ENCODE measurements at regions not wholly inside any gene's neighbourhood (a gene's known extent, or its start where the extent isn't known, plus 50 kb on each side); places are given as distances from the start of the nearest gene placed in this dataset.

DNA sequence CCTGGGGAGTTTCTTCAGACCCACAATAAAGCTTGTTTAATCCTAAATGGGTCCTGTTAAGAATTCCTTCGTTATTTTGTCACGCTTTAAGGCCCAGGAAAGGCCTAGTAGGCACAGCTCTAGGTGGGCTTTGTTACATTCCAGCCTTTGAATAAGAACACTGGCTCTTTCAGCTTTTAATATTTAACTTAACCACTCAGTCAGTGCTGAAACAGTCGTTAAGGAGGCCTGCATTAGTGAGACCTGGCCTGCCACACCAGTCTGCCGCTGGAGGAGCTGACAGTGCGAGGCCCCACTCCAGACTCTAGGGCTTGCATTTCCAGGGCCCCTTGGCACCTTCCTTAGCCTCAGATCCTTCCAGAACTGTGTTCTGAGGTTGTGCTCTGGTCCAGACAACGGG lies 351.4 kb downstream of the GLRX3 start:
- no peak for DNase-seq

GRCh38 chr10:130489891-130490290 lies 353.7 kb downstream of the GLRX3 start:
- DNase-seq: no peak

DNA sequence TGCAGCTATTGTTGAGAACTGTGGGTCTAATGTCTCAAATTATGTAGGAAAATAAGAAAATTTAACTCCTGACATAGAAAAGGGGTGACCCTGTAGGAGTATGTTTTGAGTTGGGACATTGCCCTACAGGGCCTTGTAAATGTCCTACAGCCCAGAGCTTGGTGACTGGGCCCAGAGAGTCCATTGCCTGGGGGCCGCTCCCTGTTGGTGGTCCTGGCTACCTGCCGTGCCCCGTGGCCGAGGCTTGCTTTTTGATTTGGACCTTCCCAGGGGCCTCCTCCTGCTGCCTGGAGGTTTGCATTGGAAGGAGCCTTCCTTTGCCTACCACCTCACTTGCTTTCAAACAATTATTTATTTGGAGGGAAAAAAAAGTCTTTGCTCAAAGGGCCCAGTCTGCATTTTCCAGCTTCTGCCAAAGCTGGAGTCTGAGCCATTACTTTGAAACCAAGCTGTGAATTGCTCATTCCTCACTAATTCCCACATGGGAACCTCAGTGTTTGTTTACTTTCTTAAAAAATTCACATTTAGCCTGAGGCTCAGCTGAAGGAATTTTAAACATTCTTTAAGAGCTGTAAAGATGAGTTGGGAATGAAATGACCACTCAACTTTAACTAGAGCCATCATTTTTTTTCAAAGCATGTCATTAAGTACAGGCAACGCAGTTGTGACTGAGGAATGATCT lies 355.0 kb downstream of the GLRX3 start:
- no peak for DNase-seq

DNA sequence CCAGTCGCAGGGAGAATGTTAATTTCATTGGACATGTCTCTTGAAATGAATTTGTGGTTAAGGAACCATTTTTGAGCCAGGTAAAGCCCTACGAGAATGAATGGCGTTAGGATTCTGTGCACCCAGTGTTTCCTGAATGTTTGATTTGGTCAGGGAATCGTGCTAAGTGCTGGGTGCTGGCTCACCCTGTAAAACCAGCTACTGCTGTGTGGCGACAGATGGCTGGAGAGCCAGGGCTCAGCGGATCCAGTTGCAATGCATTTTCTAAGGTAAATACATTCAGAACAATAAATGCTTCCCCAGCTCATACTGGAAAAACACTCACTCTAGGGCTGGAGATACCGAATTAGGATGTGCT lies 355.5 kb downstream of the GLRX3 start:
- DNase-seq: no peak

DNA sequence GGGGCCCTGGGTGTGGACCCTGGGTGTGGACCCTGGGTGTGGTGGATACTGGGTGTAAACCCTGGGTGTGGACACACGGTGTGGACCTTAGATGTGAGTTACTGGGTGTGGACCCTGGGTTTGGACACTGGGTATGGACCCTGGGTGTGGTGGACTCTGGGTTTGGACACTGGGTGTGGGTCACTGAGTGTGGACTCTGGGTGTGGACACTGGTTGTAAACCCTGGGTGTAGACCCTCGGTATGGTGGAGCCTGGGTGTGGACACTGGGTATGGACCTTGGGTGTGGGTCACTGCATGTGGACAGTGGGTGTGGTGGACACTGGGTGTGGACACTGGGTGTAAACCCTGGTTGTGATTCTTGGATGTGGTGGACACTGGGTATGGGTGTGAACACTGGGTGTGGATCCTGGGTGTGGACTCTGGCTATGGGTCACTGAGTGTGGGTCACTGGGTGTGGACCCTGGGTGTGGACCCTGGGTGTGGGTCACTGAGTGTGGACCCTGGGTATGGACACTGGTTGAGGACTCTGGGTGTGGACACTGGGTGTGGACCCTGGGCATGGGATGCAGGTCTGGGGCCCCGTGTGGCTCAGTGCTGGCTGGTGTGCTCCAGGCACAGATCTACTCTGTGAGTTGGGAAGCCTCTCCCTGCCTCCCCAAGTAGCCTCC lies 356.2 kb downstream of the GLRX3 start:
- DNase-seq: no peak

DNA sequence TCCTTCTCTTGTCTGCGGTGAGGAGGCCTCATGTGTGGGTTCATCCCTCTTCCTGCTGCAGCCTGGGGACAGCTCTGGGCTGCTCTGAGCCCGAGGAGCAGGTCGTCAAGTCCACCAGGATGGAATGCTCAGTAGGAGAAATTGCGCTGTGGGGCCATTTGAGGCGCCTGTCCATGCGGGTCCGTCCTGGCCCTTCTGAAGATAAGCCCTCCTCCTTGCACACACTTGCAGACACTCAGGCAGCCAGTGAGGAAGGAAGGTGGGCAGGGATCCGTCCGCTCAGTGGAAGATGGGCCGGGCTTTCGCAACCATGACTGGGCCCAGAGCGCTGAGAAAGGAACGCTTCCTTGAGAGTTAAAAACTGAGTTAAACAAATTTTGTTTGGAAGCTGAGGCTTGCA lies 356.8 kb downstream of the GLRX3 start:
- DNase-seq: no peak

DNA sequence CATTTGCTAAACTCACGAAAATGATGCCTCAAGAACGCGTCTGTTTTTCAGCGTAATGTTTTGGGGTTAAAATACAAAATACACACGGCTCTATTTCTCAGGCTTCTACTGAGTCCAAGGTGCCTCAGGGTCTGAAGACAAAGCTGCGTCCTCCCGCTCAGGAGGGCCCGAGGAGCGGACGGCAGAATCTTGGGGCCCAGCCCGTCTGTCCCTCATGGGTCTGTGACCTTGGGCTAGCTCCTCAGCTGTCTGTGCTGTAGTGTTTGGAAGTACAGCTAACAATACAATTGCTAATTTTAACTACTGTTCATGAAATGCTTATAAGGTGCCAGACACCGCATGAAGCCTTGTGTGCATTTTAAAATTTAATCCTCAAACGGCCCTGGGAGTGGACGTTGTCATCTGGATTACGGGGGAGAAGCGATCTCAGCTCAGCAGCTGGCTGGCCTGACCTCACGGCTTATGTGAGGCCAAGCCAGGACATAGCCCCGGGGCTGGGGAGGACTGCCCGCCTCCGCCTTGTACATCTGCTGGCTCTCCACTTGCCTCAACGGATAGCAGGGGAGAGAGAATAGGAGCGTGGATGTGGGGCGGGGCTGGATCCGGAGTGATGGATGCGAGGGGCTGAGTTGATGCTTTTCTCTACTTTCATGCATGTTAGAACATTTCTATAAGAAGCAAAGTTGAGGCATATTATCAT lies 357.4 kb downstream of the GLRX3 start:
- DNase-seq: no peak

GRCh38 chr10:130495116-130495862 lies 359.1 kb downstream of the GLRX3 start:
- DNase-seq: no peak

GRCh38 chr10:130495891-130496636 lies 359.9 kb downstream of the GLRX3 start:
- DNase-seq: no peak

DNA sequence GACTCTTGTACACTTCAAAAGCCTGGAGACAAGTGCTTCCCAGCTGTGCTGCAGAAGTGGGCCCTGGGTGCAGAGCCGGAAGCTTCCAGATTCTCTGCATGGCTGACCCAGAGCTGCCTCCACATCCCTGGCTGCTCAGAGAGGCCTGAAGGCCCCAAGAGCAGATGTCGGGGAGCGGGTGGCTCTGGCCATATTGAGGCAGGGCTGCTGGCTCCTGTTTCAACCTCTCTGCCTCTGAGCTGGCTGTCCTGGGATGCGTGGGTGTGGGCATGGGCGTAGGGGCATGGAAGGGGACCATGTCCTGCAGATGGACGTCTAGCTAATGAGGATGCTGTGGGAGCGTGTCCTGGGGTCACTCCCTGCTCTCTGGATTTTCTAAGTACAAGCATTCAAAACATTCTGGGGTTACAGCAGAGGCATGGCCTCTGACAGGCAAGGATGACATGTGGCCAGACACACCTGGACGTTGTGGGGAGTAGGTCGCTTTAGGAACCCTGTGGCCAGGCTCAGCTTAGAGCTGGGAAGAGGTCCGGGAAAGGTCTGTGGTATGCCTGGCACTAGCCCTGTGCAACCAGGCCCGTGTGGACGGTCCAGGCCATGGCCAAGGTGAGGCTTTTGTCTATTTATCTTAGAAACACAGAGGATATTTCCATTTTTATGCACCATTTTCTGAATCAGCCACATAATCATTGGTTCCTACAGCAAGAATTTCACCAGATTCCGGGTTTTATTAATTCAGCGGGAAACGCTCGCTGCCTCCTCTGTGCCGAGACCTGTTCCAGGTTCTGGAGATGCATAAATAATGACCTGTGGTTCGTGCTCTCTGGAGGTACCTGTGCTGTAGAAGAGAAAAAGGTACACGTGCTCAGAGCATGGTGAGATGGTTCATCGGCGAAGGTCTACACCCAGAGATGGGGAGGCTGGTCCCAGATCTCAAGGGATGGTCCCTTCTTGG lies 361.1 kb downstream of the GLRX3 start:
- no peak for DNase-seq

DNA sequence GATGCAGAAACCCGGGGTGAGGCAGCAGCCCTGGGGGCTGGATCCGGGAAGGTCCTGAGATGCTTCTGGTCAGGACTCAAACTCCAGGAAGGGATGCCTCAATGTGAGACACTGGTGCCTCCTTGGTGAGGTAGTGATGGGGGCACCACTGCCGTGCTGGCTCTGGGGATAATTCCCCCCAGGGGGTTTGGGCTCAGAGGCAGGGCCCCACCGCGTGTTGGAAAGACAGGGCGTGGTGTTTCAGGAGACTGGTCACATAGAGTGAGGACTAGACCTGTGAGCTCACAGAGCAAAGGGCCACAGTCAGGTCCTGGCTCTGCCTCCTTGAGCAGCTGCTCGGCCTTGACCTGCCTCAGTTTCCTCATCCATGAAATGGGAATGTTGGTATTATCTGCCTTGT lies 361.9 kb downstream of the GLRX3 start:
- DNase-seq: no peak

- no peak for DNase-seq
These were observed 362.7 kb downstream of the GLRX3 start for GRCh38 chr10:130498934-130499333.

GRCh38 chr10:130499541-130499940 lies 363.4 kb downstream of the GLRX3 start:
- DNase-seq: no peak

DNA sequence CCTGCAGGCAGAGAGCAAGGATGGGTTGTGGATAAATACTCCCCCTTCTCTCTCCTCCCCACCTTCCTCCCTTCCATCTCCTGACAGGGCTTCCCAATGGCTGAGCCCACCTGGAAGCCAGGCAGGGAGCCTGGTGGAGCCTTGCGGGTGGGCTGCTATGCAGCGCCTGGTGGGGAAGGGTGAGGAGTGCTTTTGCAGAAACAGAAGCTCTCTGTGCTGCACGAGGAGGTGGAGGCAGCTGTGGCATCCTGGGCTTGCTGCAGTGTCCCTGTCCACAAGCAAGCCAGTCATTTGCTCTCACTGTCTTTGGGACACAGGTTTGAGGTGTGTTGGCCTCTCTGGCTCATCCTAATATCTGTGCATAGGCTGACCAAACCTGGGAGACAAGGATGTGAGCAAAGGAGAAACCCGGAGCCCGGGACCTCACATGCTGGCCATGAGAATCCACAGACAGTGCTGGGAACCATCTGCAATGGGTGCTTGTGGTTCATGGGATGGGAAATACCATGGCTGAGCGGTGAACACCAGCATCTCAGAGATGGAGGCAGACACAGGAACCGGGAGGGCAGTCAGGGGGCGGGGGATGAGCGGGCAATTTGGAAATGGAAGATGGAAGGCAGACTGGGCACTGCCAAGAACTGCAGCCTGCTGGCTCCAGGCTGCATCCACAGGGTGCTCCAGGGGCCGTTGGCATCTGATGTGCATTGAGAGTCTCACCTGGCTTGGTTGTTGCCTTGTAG lies 364.2 kb downstream of the GLRX3 start:
- no peak for DNase-seq

GRCh38 chr10:130507461-130507860 lies 371.3 kb downstream of the GLRX3 start:
- no peak for DNase-seq

DNA sequence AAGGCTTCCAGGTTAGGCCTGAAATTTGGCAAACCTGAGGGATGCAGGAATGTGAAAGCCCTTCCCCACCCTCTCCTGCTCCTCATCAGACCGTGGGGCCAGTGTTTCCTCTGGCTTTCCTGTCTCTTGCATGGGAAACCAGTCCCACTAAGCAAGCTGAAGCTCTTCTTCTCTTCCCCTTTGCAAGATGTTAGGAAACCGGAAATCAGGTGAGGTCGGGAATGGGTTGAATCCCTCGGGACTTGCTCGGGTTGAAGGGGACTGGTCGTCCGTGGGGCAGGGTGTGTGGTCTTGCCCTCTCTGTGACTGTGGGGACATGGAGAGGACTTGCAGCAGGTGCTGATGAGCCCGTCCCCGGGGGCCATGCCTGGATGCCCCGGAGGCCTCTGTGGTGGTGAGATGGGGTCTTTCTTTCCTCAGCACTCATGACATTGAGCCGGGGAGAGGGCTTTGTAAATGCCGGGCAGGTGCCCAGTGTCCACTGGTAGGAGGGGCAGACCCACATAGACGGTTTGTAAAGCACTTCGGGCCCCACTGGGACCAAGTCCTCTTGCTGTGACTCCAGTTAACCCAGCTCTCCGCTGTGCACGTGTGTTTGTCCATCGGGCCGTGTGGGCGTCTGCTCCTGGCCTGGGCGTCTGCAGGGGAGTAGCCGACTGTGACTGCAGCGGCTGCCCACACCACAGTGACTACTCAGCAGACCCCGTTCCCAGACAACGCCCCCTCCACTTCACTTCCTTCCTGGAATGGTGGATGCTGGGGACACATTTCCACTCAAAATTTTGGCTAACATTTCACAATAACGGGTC lies 373.9 kb downstream of the GLRX3 start:
- DNase-seq: no peak

DNA sequence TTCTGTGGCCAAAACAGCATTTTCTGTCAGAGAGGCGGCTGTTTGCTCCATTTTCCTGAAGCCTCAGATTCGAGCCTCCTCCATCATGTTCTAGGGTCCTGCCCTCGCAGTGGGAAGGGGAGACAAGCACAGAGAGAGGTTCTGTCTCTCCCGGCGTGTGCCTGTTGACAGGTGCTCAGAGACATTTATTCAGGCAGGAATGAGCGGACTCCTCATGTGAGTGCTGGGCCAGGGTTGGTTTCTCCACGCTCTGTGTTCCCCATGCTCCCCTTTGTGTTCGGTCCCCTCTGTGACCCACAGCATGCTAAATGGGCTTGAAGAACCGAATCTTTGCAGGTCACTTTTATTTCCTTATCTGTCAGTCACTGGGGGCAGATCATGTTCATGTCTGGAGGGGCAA lies 374.6 kb downstream of the GLRX3 start:
- DNase-seq: no peak

- no peak for DNase-seq
These were observed 375.6 kb downstream of the GLRX3 start for GRCh38 chr10:130511766-130512165.

DNA sequence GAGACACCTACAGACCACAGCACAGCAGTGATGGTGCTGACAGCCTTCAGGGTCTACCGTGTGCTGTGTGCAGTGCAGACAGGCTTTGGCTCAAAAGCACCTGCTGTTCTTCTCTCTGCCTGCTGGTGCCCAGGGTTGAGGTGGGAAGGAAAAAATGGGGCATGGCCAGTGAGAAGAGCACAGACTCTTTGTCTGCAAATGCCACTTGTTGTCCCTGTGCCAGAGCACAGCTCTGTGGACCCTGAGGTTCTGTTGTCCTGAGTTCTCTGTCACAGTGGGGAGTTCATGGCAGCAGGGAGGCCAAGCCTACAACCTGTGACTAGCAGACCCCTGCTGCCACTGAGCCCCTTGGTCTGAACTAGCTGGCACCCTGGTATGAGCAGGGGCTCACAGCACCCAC lies 376.7 kb downstream of the GLRX3 start:
- no peak for DNase-seq

Measured in occipital lobe (tissue), 1 donor.